ENCODE measurements at regions not wholly inside any gene's neighbourhood (a gene's known extent, or its start where the extent isn't known, plus 50 kb on each side); places are given as distances from the start of the nearest gene placed in this dataset.

- TF ChIP-seq CTCF (IDR thresholded peaks at IDR 0.05; ENCODE audit: poor library complexity) (no peak), EZH2 (IDR thresholded peaks at IDR 0.05; ENCODE audit: borderline replicate concordance) (no peak), EZH2phosphoT487 (IDR thresholded peaks at IDR 0.05; ENCODE audit: low read depth, severe bottlenecking, unreplicated experiment) (no peak)
Measured at GRCh38 chr7:7002418-7003062, 176.5 kb upstream of the CCZ1B start.
